ENCODE measurements at regions not wholly inside any gene's neighbourhood (a gene's known extent, or its start where the extent isn't known, plus 50 kb on each side); places are given as distances from the start of the nearest gene placed in this dataset.

DNA sequence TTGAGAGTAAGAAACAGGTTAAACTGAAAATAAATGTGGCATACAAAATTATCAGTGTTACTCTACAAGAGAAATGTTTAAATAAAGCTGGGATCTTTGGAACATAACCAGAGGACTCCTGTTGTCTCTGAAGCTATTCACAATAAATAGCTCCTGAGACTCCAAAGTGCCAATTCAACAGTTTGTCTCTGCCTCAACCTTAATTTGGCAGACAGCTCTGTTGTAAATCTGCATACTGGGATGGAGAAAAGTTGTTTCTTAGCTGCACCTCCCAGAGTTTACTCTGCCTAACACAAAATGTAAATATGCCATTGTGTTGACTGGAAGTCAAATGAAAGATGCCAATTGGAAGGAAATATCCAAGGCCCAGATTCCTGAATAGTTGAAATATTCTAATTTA, 238.5 kb upstream of the EPHA4 start:
- Histone ChIP-seq H2AFZ (ENCODE audit: low read depth, low read length) (no peak overlapping the region), H3K4me2 (ENCODE audit: insufficient read depth, low read length) (no peak overlapping the region), H3K79me2 (ENCODE audit: control insufficient read depth, insufficient read depth, low read length) (no peaks in the 10 kb centered on the region), H3K36me3 (ENCODE audit: control insufficient read depth, insufficient read depth, low read length) (no peaks in the 10 kb centered on the region), H3K9me3 (replicated peaks; ENCODE audit: control insufficient read depth, insufficient read depth, low read depth, low read length) (no peaks in the 10 kb centered on the region), H3K9me1 (ENCODE audit: control insufficient read depth, insufficient read depth, low read length) (no peaks in the 10 kb centered on the region), H3K4me3 (no peak overlapping the region), H3K27me3 (ENCODE audit: control insufficient read depth in 2 of 2, insufficient read depth in 2 of 2, low read length in 2 of 2) (no peaks in the 10 kb centered on the region), H3K4me1 (replicated peaks in 1 of 2; ENCODE audit: control insufficient read depth in 2 of 2, insufficient read depth in 2 of 2, low read length in 2 of 2) (no peaks in the 10 kb centered on the region), H4K20me1 (replicated peaks; ENCODE audit: control insufficient read depth, insufficient read depth, low read length) (no peaks in the 10 kb centered on the region), H3K9ac (ENCODE audit: insufficient read depth in 1 of 2, low read depth in 2 of 2, low read length in 2 of 2) (no peak overlapping the region), H3K27ac (ENCODE audit: extremely low read depth, low read depth, low read length) (no peak overlapping the region)
- intact Hi-C loops (cut with micrococcal nuclease) (no loop called here), in situ Hi-C loops (cut with MboI) (no loop called here)
- CTCF ChIA-PET (ENCODE audit: low intra/inter-chr PET ratio), result no interaction called here
- FAIRE-seq, result no peak
- no peak for TF ChIP-seq ZNF239 (CRISPR knock-in tag; IDR thresholded peaks at IDR 0.05)
- TF ChIP-seq, protein P1, sequence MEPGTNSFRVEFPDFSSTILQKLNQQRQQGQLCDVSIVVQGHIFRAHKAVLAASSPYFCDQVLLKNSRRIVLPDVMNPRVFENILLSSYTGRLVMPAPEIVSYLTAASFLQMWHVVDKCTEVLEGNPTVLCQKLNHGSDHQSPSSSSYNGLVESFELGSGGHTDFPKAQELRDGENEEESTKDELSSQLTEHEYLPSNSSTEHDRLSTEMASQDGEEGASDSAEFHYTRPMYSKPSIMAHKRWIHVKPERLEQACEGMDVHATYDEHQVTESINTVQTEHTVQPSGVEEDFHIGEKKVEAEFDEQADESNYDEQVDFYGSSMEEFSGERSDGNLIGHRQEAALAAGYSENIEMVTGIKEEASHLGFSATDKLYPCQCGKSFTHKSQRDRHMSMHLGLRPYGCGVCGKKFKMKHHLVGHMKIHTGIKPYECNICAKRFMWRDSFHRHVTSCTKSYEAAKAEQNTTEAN (CRISPR knock-in tag; IDR thresholded peaks at IDR 0.05), result no peak
- TF ChIP-seq, protein P2, sequence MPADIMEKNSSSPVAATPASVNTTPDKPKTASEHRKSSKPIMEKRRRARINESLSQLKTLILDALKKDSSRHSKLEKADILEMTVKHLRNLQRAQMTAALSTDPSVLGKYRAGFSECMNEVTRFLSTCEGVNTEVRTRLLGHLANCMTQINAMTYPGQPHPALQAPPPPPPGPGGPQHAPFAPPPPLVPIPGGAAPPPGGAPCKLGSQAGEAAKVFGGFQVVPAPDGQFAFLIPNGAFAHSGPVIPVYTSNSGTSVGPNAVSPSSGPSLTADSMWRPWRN (IDR thresholded peaks at IDR 0.05; ENCODE audit: low read depth), result no peak
- TF ChIP-seq NBN (IDR thresholded peaks at IDR 0.05; ENCODE audit: low read depth), result no peak
- no peak for TF ChIP-seq SMARCC2 (IDR thresholded peaks at IDR 0.05; ENCODE audit: low read depth)
- no peak for ATAC-seq
- no peak for DNase-seq (ENCODE audit: extremely low read depth in 1 of 4, low spot score in 3 of 4)
- no TSS peak for BruUV-seq (replicated peaks)
- POLR2A ChIA-PET, result no interaction called here

DNA sequence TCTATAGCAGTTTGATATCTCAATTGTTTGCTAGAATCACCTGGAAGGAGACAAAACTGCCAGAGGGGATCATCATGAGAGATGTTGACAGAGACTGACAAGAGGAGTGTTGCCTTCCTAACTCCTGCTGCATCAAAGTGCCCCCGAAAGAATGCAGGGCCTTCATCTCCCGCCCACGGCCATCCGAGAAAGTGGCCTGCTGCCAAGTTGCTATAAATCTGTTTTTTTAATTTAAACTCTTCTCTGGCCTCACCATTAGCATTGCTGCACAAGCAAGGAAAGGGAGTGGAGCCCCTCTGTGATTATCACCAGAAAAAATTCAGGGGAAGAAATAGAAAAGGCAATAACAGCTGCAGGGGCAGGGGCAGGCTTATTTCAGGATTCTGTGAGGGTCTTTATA, 238.1 kb upstream of the EPHA4 start:
- Histone ChIP-seq H3K27ac (ENCODE audit: extremely low read depth, low read depth, low read length) (no peak overlapping the region), H4K20me1 (replicated peaks; ENCODE audit: control insufficient read depth, insufficient read depth, low read length) (no peaks in the 10 kb centered on the region), H3K9ac (ENCODE audit: insufficient read depth in 1 of 2, low read depth in 2 of 2, low read length in 2 of 2) (no peak overlapping the region), H3K4me2 (ENCODE audit: insufficient read depth, low read length) (no peak overlapping the region), H3K27me3 (ENCODE audit: control insufficient read depth in 2 of 2, insufficient read depth in 2 of 2, low read length in 2 of 2) (no peaks in the 10 kb centered on the region), H3K36me3 (ENCODE audit: control insufficient read depth, insufficient read depth, low read length) (no peaks in the 10 kb centered on the region), H3K79me2 (ENCODE audit: control insufficient read depth, insufficient read depth, low read length) (no peaks in the 10 kb centered on the region), H3K9me3 (replicated peaks; ENCODE audit: control insufficient read depth, insufficient read depth, low read depth, low read length) (no peaks in the 10 kb centered on the region), H3K9me1 (ENCODE audit: control insufficient read depth, insufficient read depth, low read length) (no peaks in the 10 kb centered on the region), H2AFZ (ENCODE audit: low read depth, low read length) (no peak overlapping the region), H3K4me1 (replicated peaks in 1 of 2; ENCODE audit: control insufficient read depth in 2 of 2, insufficient read depth in 2 of 2, low read length in 2 of 2) (no peaks in the 10 kb centered on the region), H3K4me3 (no peak overlapping the region)
- CTCF ChIA-PET (ENCODE audit: low intra/inter-chr PET ratio), result no interaction called here
- POLR2A ChIA-PET, result no interaction called here
- no peak for TF ChIP-seq SMARCC2 (IDR thresholded peaks at IDR 0.05; ENCODE audit: low read depth)
- TF ChIP-seq ZFP1 (CRISPR knock-in tag; IDR thresholded peaks at IDR 0.05), result no peak
- no peak for TF ChIP-seq YBX1 (IDR thresholded peaks at IDR 0.05)
- no peak for FAIRE-seq
- ATAC-seq, result no peak
- WGBS (ENCODE audit: insufficient coverage, low coverage, missing lambda C conversion rate), result 0% methylated on average over 4 of the region's 4 CpGs
- in situ Hi-C loops (cut with MboI) (no loop called here), intact Hi-C loops (cut with micrococcal nuclease) (no loop called here)
- BruUV-seq (replicated peaks), result no TSS peak
- no peak for DNase-seq (ENCODE audit: extremely low read depth in 1 of 4, low spot score in 3 of 4)

Data from K562 (cell line).